ENCODE measurements at regions not wholly inside any gene's neighbourhood (a gene's known extent, or its start where the extent isn't known, plus 50 kb on each side); places are given as distances from the start of the nearest gene placed in this dataset.
"Not testable (repeated sequence)": the region's sequence is repeated elsewhere in the genome, so short reads cannot be mapped to it uniquely, and the experiment has no call there.

GRCh38 chr4:147246096-147246495, 234.8 kb upstream of the EDNRA start:
- no peak for DNase-seq (ENCODE audit: low read depth)

- not testable (repeated sequence) for DNase-seq (ENCODE audit: low read depth)
Observed at GRCh38 chr4:147246528-147246927, 234.4 kb upstream of the EDNRA start.

- no peak for DNase-seq (ENCODE audit: low read depth)
Observed at GRCh38 chr4:147247579-147247978, 233.3 kb upstream of the EDNRA start.

- no peak for DNase-seq (ENCODE audit: low read depth)
Observed at GRCh38 chr4:147250062-147250461, 230.8 kb upstream of the EDNRA start.

- not testable (repeated sequence) for DNase-seq (ENCODE audit: low read depth)
Observed at GRCh38 chr4:147255268-147255667, 225.6 kb upstream of the EDNRA start.

- not testable (repeated sequence) for DNase-seq (ENCODE audit: low read depth)
Observed at GRCh38 chr4:147259271-147259670, 221.6 kb upstream of the EDNRA start.

- DNase-seq (ENCODE audit: low read depth), result no peak
Observed at GRCh38 chr4:147284256-147284835, 196.6 kb upstream of the EDNRA start.

- DNase-seq (ENCODE audit: low read depth), result no peak
Observed at GRCh38 chr4:147284935-147285334, 196.0 kb upstream of the EDNRA start.

- no peak for DNase-seq (ENCODE audit: low read depth)
Observed at GRCh38 chr4:147285751-147286150, 195.1 kb upstream of the EDNRA start.

- no peak for DNase-seq (ENCODE audit: low read depth)
Observed at GRCh38 chr4:147286846-147287587, 193.9 kb upstream of the EDNRA start.

GRCh38 chr4:147287588-147287890, 193.4 kb upstream of the EDNRA start:
- DNase-seq (ENCODE audit: low read depth), result no peak

- no peak for DNase-seq (ENCODE audit: low read depth)
Observed at GRCh38 chr4:147288512-147288911, 192.4 kb upstream of the EDNRA start.

GRCh38 chr4:147289181-147289580, 191.7 kb upstream of the EDNRA start:
- DNase-seq (ENCODE audit: low read depth), result no peak

GRCh38 chr4:147292604-147293313, 188.1 kb upstream of the EDNRA start:
- DNase-seq (ENCODE audit: low read depth), result not testable (repeated sequence)

GRCh38 chr4:147293314-147293677, 187.6 kb upstream of the EDNRA start:
- DNase-seq (ENCODE audit: low read depth), result not testable (repeated sequence)

GRCh38 chr4:147299205-147299604, 181.7 kb upstream of the EDNRA start:
- no peak for DNase-seq (ENCODE audit: low read depth)

GRCh38 chr4:147303174-147303872, 177.6 kb upstream of the EDNRA start:
- no peak for DNase-seq (ENCODE audit: low read depth)

GRCh38 chr4:147303873-147304229, 177.0 kb upstream of the EDNRA start:
- no peak for DNase-seq (ENCODE audit: low read depth)

- no peak for DNase-seq (ENCODE audit: low read depth)
Observed at GRCh38 chr4:147307896-147308674, 172.8 kb upstream of the EDNRA start.

GRCh38 chr4:147309434-147309833, 171.5 kb upstream of the EDNRA start:
- DNase-seq (ENCODE audit: low read depth), result no peak

- DNase-seq (ENCODE audit: low read depth), result no peak
Observed at GRCh38 chr4:147310312-147310711, 170.6 kb upstream of the EDNRA start.

- no peak for DNase-seq (ENCODE audit: low read depth)
Observed at GRCh38 chr4:147311956-147312355, 168.9 kb upstream of the EDNRA start.
